Astrocyte (in vitro differentiated cells and primary cell): ENCODE measurements at regions not wholly inside any gene's neighbourhood (a gene's known extent, or its start where the extent isn't known, plus 50 kb on each side); places are given as distances from the start of the nearest gene placed in this dataset.

Experiments
- DNase-seq: peaks from one replicate; pipeline ENCODE4 v3.0.0-alpha.2; 2010; ENCODE audit warnings: low read depth
- FAIRE-seq: peaks from 2 replicates; lab custom pipeline; 2011; peaks lifted over from hg19 to GRCh38; lab: Jason Lieb, UNC
- H2AFZ ChIP-seq: 2 replicates; pipeline ENCODE4 v1.6.0; 2012; ENCODE audit warnings: low read depth, low read length, inconsistent platforms
- H3K27ac ChIP-seq: 2 replicates; pipeline ENCODE4 v1.5.1; 2011; ENCODE audit warnings: low read depth, low read length, inconsistent platforms
- H3K27me3 ChIP-seq: 2 replicates; pipeline ENCODE4 v1.6.0; 2011; ENCODE audit warnings: low read length, inconsistent platforms; ENCODE audit not compliant: insufficient read depth
- H3K36me3 ChIP-seq: 2 replicates; pipeline ENCODE4 v1.5.1; 2011; ENCODE audit warnings: low read length, inconsistent platforms; ENCODE audit not compliant: insufficient read depth
- H3K4me1 ChIP-seq: 2 replicates; pipeline ENCODE4 v1.5.1; 2011; ENCODE audit warnings: low read length, inconsistent platforms; ENCODE audit not compliant: insufficient read depth
- H3K4me2 ChIP-seq: 2 replicates; pipeline ENCODE4 v1.6.0; 2012; ENCODE audit warnings: low read length, inconsistent platforms
- H3K4me3 ChIP-seq: 2 replicates; pipeline ENCODE4 v1.5.1; 2011; ENCODE audit warnings: low read depth, mild to moderate bottlenecking, low read length, inconsistent platforms; ENCODE audit not compliant: insufficient read depth
- H3K79me2 ChIP-seq: 2 replicates; pipeline ENCODE4 v1.6.0; 2012; ENCODE audit warnings: mild to moderate bottlenecking, low read length, inconsistent platforms; ENCODE audit not compliant: insufficient read depth
- H3K9ac ChIP-seq: 2 replicates; pipeline ENCODE4 v1.6.0; 2012; ENCODE audit warnings: mild to moderate bottlenecking, low read length, inconsistent platforms
- H3K9me3 ChIP-seq: 2 replicates; pipeline ENCODE4 v1.5.1; 2012; ENCODE audit warnings: low read depth, mild to moderate bottlenecking, low read length, inconsistent platforms; ENCODE audit not compliant: insufficient read depth
- H4K20me1 ChIP-seq: 2 replicates; pipeline ENCODE4 v1.6.0; 2012; ENCODE audit warnings: low read length, inconsistent platforms; ENCODE audit not compliant: insufficient read depth
- H3K27ac Mint-ChIP-seq: one replicate; pipeline ENCODE4 v1.8.0; 2021; ENCODE audit warnings: mild to moderate bottlenecking, mixed read lengths; ENCODE audit not compliant: unreplicated experiment
- H3K27me3 Mint-ChIP-seq: one replicate; pipeline ENCODE4 v1.8.0; 2021; ENCODE audit warnings: low read depth, mixed read lengths; ENCODE audit not compliant: unreplicated experiment
- H3K36me3 Mint-ChIP-seq: one replicate; pipeline ENCODE4 v1.8.0; 2021; ENCODE audit warnings: low read depth, mixed read lengths; ENCODE audit not compliant: unreplicated experiment
- H3K4me1 Mint-ChIP-seq: one replicate; pipeline ENCODE4 v1.8.0; 2021; ENCODE audit warnings: low read depth, mixed read lengths; ENCODE audit not compliant: unreplicated experiment
- H3K4me3 Mint-ChIP-seq: one replicate; pipeline ENCODE4 v1.8.0; 2021; ENCODE audit warnings: mild to moderate bottlenecking, moderate library complexity, mixed read lengths; ENCODE audit not compliant: unreplicated experiment
- H3K9me3 Mint-ChIP-seq: one replicate; pipeline ENCODE4 v1.8.0; 2021; ENCODE audit warnings: mild to moderate bottlenecking, mixed read lengths; ENCODE audit not compliant: unreplicated experiment
- CTCF ChIP-seq: IDR thresholded peaks from 2 replicates; pipeline ENCODE4 v1.5.1; 2011; ENCODE audit warnings: low read depth, mild to moderate bottlenecking, inconsistent platforms, low read length, moderate library complexity; ENCODE audit not compliant: insufficient read depth
- EZH2 ChIP-seq: IDR thresholded peaks from 2 replicates; pipeline ENCODE4 v1.6.1; 2012; ENCODE audit warnings: mild to moderate bottlenecking, low read length, inconsistent platforms; ENCODE audit not compliant: insufficient read depth

GRCh38 chr6:71476371-71476770 is 187.8 kb downstream of the OGFRL1 start:
- no peak overlapping the region for H3K9ac ChIP-seq
- Mint-ChIP-seq H3K27me3 (no peaks in the 10 kb centered on the region), H3K36me3 (no peaks in the 10 kb centered on the region), H3K9me3 (peaks cover 9% of the 10 kb centered on the region), H3K4me1 (peaks cover 48% of the 10 kb centered on the region), H3K4me3 (no peak overlapping the region), H3K27ac (no peak overlapping the region)
- no peaks in the 10 kb centered on the region for H3K27me3 ChIP-seq
- DNase-seq (no peak), FAIRE-seq (no peak)
- no peak overlapping the region for H2AFZ ChIP-seq
- H3K4me3 ChIP-seq = no peak overlapping the region
- no peak overlapping the region for H3K27ac ChIP-seq
- H4K20me1 ChIP-seq = no peaks in the 10 kb centered on the region
- no peak overlapping the region for H3K4me2 ChIP-seq
- H3K9me3 ChIP-seq = no peaks in the 10 kb centered on the region
- H3K36me3 ChIP-seq = no peaks in the 10 kb centered on the region
- peaks cover 30% of the 10 kb centered on the region for H3K4me1 ChIP-seq
- no peak for TF ChIP-seq EZH2
- TF ChIP-seq CTCF = no peak
- H3K79me2 ChIP-seq = no peaks in the 10 kb centered on the region

- TF ChIP-seq CTCF = no peak
- no peak for TF ChIP-seq EZH2
- H3K27me3 ChIP-seq = no peaks in the 10 kb centered on the region
- H3K36me3 Mint-ChIP-seq = no peaks in the 10 kb centered on the region
- H3K4me3 Mint-ChIP-seq = no peak overlapping the region
- no peak overlapping the region for H2AFZ ChIP-seq
- peaks cover 5% of the 10 kb centered on the region for H3K9me3 Mint-ChIP-seq
- H3K9ac ChIP-seq = no peak overlapping the region
- H3K79me2 ChIP-seq = no peaks in the 10 kb centered on the region
- no peak overlapping the region for H3K4me2 ChIP-seq
- no peaks in the 10 kb centered on the region for H3K36me3 ChIP-seq
- H3K9me3 ChIP-seq = no peaks in the 10 kb centered on the region
- H3K4me1 ChIP-seq = peaks cover 32% of the 10 kb centered on the region
- no peak overlapping the region for H3K27ac ChIP-seq
- peaks cover 53% of the 10 kb centered on the region for H3K4me1 Mint-ChIP-seq
- no peak for DNase-seq
- no peaks in the 10 kb centered on the region for H3K27me3 Mint-ChIP-seq
- no peak overlapping the region for H3K4me3 ChIP-seq
- no peaks in the 10 kb centered on the region for H4K20me1 ChIP-seq
- H3K27ac Mint-ChIP-seq = peak overlapping the region; percentile 91
- no peak for FAIRE-seq
Measured at GRCh38 chr6:71476872-71477271, 188.3 kb downstream of the OGFRL1 start.

- no peaks in the 10 kb centered on the region for H3K9me3 Mint-ChIP-seq
- H3K9ac ChIP-seq = peak overlapping the region; percentile 74
- H3K27ac ChIP-seq = peak overlapping the region; percentile 88
- no peaks in the 10 kb centered on the region for H3K36me3 Mint-ChIP-seq
- peak overlapping the region; percentile 91 for H3K27ac Mint-ChIP-seq
- DNase-seq (peak; percentile 98), FAIRE-seq (peak; percentile 99)
- H3K4me1 ChIP-seq = peaks cover 30% of the 10 kb centered on the region
- H3K27me3 Mint-ChIP-seq = no peaks in the 10 kb centered on the region
- H3K36me3 ChIP-seq = no peaks in the 10 kb centered on the region
- peak overlapping the region; percentile 2 for H2AFZ ChIP-seq
- H4K20me1 ChIP-seq = no peaks in the 10 kb centered on the region
- TF ChIP-seq EZH2 = no peak
- TF ChIP-seq CTCF = no peak
- H3K4me2 ChIP-seq = peak overlapping the region; percentile 73
- H3K4me3 ChIP-seq = peak overlapping the region; percentile 19
- H3K4me3 Mint-ChIP-seq = no peak overlapping the region
- H3K9me3 ChIP-seq = no peaks in the 10 kb centered on the region
- no peaks in the 10 kb centered on the region for H3K79me2 ChIP-seq
- H3K4me1 Mint-ChIP-seq = peaks cover 64% of the 10 kb centered on the region
- H3K27me3 ChIP-seq = no peaks in the 10 kb centered on the region
Measured at GRCh38 chr6:71478834-71479541, 190.4 kb downstream of the OGFRL1 start.
